GM18873 (cell line): ENCODE measurements at regions not wholly inside any gene's neighbourhood (a gene's known extent, or its start where the extent isn't known, plus 50 kb on each side); places are given as distances from the start of the nearest gene placed in this dataset.

Source experiments
- ATAC-seq: cut with Tn5 transposase; IDR thresholded peaks from one replicate; pipeline ENCODE4 v1.9.1; 2021; ENCODE audit warnings: mild to moderate bottlenecking, moderate library complexity, moderate number of reproducible peaks; ENCODE audit not compliant: unreplicated experiment, low FRiP score

DNA sequence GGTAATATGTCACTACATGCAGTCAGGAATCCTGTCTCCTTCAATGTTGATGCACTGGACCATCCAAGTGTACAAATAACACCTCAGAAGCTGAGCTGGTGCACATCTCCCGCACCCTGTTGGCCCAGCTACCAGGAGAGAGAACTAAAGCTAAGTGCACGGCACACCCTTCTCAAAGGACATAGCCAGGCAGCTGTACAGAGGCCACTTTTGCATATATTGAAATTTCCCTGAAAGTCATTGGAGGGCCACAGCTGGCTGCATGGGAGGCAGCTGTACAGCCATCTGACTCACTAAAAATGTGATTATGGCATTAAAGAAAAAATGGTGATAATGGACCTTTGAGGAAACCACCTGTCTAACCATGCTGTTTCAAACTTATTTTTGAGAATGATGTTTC, 441.7 kb downstream of the CBLN2 start:
- ATAC-seq = no peak

- ATAC-seq = no peak
Observed at GRCh38 chr18:72100465-72101004, 443.6 kb downstream of the CBLN2 start.

DNA sequence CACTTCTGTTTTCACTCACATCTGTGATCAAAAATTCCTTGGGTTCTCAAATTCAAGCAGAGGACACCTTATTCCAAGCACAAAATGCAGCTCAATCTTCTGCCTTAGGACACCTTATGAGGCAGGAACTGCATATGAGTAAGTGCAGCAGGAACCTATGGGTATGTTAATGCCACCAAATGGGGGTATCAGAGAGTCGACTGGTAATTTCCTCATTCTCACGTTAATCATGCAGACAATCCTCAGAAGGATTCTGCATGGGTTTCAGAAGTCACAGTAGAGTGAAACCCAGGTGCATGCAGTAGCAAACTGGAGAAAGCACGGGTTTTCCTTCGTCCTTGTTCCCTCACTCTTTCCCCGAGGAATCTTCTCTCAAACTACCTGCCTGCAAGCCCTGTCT, 452.8 kb downstream of the CBLN2 start:
- ATAC-seq = no peak

- ATAC-seq = no peak
Observed at GRCh38 chr18:72089432-72089831, 454.7 kb downstream of the CBLN2 start.

GRCh38 chr18:72086421-72086820, 457.7 kb downstream of the CBLN2 start:
- no peak for ATAC-seq

- ATAC-seq = no peak
Observed at GRCh38 chr18:72075040-72075439, 469.1 kb downstream of the CBLN2 start.

- no peak for ATAC-seq
Observed at GRCh38 chr18:72063001-72063400, 481.1 kb downstream of the CBLN2 start.

- ATAC-seq = no peak
Observed at GRCh38 chr18:72058851-72059250, 485.3 kb downstream of the CBLN2 start.

GRCh38 chr18:72056171-72056570, 488.0 kb downstream of the CBLN2 start:
- no peak for ATAC-seq

DNA sequence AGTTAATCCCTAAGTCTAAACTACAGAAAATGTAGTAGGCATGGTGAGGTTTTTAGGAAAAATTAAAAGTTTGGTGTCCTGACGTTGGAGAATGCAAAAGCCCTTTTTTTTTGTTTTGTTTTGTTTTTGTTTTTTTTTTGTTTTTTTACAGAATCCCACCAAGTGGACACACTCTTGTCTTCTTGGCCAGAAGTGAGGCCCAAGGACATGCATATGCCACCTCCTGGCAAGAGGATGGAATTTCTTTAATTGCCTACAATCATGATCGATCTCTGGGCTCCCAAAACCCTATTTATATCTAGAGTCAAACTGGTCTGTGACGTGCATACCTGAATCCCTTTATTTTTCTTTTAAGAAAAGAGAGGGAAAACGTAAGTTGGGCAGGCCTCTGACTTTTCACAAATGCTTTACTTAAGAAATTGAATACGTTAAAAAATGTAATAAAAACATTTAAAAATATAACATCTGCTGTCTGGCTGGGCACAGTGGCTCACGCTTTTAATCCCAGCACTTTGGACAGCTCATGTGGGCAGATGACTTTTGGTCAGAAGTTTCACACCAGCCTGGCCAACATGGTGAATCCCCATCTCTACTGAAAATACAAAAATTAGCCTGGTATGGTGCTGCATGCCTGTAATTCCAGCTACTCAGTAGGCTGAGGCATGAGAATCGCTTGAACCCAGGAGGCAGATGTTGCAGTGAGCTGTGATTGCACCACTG, 502.7 kb downstream of the CBLN2 start:
- ATAC-seq = no peak

DNA sequence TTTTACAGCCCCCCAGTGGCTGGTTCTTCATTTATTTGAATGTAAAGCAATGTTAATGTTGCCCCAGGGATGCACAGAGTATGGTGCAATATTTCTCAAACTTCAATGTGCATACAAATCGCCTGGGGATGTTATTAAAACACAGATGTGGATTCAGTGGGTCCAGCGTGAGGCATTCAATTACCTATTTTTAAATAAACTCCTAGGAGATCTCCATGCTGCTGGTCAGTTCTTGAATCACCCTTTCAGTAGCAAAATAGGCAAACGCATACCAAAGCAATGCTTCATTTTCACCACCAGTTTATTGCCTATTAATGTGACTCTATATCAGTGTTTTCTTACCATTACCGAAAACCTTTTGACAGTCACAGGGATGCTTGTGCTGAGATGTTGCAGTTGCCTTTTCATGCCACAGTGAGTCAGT, 530.7 kb downstream of the CBLN2 start:
- ATAC-seq = no peak

- no peak for ATAC-seq
Observed at GRCh38 chr18:71998547-71999097, 545.5 kb downstream of the CBLN2 start.

GRCh38 chr18:71995904-71996465, 548.2 kb downstream of the CBLN2 start:
- no peak for ATAC-seq

- ATAC-seq = no peak
Observed at GRCh38 chr18:71994273-71994672, 549.9 kb downstream of the CBLN2 start.

- ATAC-seq = no peak
Observed at GRCh38 chr18:71989616-71990015, 554.5 kb downstream of the CBLN2 start.

GRCh38 chr18:71986351-71987050, 557.6 kb downstream of the CBLN2 start:
- ATAC-seq = no peak

DNA sequence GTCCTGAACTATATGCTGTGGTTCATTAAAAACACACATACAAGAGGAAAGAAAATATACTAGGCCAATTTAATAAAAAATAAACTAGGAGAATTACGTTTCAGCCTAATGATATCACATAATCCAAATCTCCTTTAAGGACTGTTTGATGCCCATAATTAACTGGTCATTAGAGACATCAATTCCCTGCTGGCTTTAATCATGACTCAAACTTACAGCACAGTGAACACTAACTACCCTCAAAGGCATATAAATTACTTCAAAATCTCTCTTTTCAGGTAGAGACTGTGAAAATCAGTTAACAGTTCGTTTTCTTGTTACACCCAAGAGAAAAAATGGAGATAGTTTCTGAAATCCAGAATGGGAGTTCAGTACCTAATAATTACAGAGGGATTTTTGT, 567.4 kb downstream of the CBLN2 start:
- no peak for ATAC-seq

DNA sequence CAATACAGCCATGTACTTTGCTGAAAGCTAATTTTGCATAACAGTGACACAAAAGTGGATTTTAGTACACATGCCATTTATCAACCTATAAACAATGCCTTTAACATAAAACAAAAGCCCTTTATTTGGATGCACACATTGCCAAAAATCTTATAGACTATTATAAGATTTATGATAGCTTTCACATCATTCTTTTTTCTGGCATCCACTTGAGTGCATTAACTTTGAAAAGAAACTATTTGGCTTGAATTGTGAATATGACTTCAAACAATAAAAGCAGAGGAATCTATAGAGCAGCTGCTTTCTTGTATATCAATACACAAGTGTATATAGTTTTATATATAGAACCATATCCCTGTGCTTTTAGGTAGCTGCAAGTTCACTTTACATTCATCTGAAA, 577.4 kb downstream of the CBLN2 start:
- ATAC-seq = no peak

GRCh38 chr18:71958605-71959004, 585.5 kb downstream of the CBLN2 start:
- ATAC-seq = no peak

DNA sequence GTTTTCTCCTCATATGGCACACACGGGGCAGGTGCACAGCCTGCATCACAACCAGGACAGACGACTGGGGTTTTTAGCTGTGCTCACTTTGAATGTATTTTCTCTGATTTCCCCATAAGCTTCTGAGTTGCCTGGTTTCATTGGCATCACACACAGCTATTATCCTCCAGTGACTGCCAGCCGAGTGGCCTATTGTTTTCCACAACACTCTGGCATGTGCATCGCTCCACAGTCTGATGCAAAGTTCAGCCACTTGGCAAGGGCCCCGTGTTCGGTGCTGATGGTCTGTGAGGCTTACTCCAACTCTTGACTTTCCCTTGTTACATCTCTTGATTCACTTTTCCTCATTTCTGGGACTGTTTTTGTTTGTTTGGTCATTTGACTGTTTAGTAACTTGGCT, 593.1 kb downstream of the CBLN2 start:
- ATAC-seq = no peak

DNA sequence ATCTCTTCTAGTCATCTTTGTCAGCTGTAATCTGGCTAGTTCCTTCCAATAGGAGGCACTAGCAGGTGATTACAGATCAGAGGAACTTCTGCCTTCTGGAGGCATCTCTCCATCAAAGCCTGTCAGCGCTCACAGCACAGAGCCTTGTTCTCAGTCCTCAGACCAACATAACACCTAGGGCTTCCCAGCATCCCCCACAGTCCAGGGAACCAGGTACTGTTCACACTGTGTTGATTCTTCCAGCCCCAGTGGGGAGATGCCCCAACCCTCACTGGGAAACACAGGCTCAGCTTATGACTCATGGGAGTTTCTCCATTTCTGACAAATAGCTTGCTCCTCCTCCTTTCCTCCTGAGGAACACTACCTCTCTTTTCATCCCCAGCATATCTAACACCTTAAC, 601.7 kb downstream of the CBLN2 start:
- ATAC-seq = no peak
